K562 (cell line): ENCODE measurements at regions not wholly inside any gene's neighbourhood (a gene's known extent, or its start where the extent isn't known, plus 50 kb on each side); places are given as distances from the start of the nearest gene placed in this dataset.

ENCODE experiments used
- ATAC-seq: fragments of 200-7000 bp; cut with Tn5 transposase; 3 replicates; pipeline ENCODE4 v1.9.1; 2020; ENCODE audit warnings: moderate library complexity
- BruUV-seq: library from RNA; stranded (reverse); fragments of 400-500 nt; replicated peaks from 2 replicates; lab custom pipeline; 2021; lab: Mats Ljungman, UMichigan
- CTCF ChIA-PET: fragments of 300-600 bp; formaldehyde crosslinking; extraction: SDS; loops from one replicate; lab custom pipeline; 2021; ENCODE audit warnings: low intra/inter-chr PET ratio; lab: Yijun Ruan, JAX
- POLR2A ChIA-PET: fragments of 300-600, 350-650 bp; sonication (Branson Sonifier 250); formaldehyde crosslinking; extraction: SDS; loops from one replicate; lab custom pipeline; 2021; ENCODE audit warnings: antibody characterized with exemption, inconsistent platforms; lab: Yijun Ruan, JAX
- DNase-seq, 4 experiments: peaks; one replicate each; pipeline versions ENCODE4 v3.0.0 to v3.0.0-alpha.2; 2011 to 2018; ENCODE audit warnings: low spot score in 3 of 4, mixed read lengths in 3 of 4; ENCODE audit errors: extremely low read depth in 1 of 4
- FAIRE-seq: peaks from 2 replicates; lab custom pipeline; 2011; peaks lifted over from hg19 to GRCh38; lab: Jason Lieb, UNC
- H2AFZ ChIP-seq: 2 replicates; pipeline ENCODE4 v1.6.0; 2011; ENCODE audit warnings: low read depth, low read length, control low read depth, inconsistent platforms
- H3K27ac ChIP-seq: fragments of 200-600 bp; 3 replicates; pipeline ENCODE4 v1.8.0; 2011; ENCODE audit warnings: low read depth, mild to moderate bottlenecking, control low read depth, inconsistent platforms, low read length, moderate library complexity, mixed read lengths; ENCODE audit errors: extremely low read depth
- H3K27me3 ChIP-seq, 2 experiments: fragments of 300-600 bp in 1 of 2; 2 replicates in 1 of 2; 3 replicates in 1 of 2; pipeline versions ENCODE4 v1.6.0 to v1.8.0; 2011; ENCODE audit warnings: inconsistent platforms in 2 of 2, low read length in 2 of 2, mild to moderate bottlenecking in 1 of 2, mixed read lengths in 1 of 2, moderate library complexity in 1 of 2; ENCODE audit not compliant: control insufficient read depth in 2 of 2, insufficient read depth in 2 of 2
- H3K36me3 ChIP-seq: fragments of 300-600 bp; 3 replicates; pipeline ENCODE4 v1.8.0; 2011; ENCODE audit warnings: mild to moderate bottlenecking, low read length, inconsistent platforms; ENCODE audit not compliant: control insufficient read depth, insufficient read depth
- H3K4me1 ChIP-seq, 2 experiments: fragments of 200-600 bp in 1 of 2; replicated peaks in 1 of 2; 2 replicates in 1 of 2; 3 replicates in 1 of 2; pipeline versions ENCODE4 v1.5.1 to v1.8.0; 2011; ENCODE audit warnings: inconsistent platforms in 2 of 2, low read length in 2 of 2, mild to moderate bottlenecking in 1 of 2, mixed read lengths in 1 of 2, moderate library complexity in 1 of 2; ENCODE audit not compliant: control insufficient read depth in 2 of 2, insufficient read depth in 2 of 2
- H3K4me2 ChIP-seq: 2 replicates; pipeline ENCODE4 v1.6.1; 2011; ENCODE audit warnings: low read length, control low read depth, inconsistent platforms, mixed read lengths; ENCODE audit not compliant: insufficient read depth
- H3K4me3 ChIP-seq: fragments of 200-600 bp; sonication (generic), shearing (Covaris generic); 2 replicates; pipeline ENCODE4 v1.5.1; 2016; ENCODE audit warnings: control low read depth, inconsistent platforms
- H3K79me2 ChIP-seq: fragments of 200-600 bp; 3 replicates; pipeline ENCODE4 v1.8.0; 2011; ENCODE audit warnings: low read length, inconsistent platforms; ENCODE audit not compliant: control insufficient read depth, insufficient read depth
- H3K9ac ChIP-seq, 2 experiments: 2 replicates each; pipeline versions ENCODE4 v1.6.0 to v1.6.1; 2011; ENCODE audit warnings: low read depth in 2 of 2, low read length in 2 of 2, control low read depth in 1 of 2, inconsistent platforms in 1 of 2, mild to moderate bottlenecking in 1 of 2, mixed read lengths in 1 of 2; ENCODE audit not compliant: insufficient read depth in 1 of 2
- H3K9me1 ChIP-seq: one replicate; pipeline ENCODE4 v1.6.0; 2011; ENCODE audit warnings: inconsistent platforms, mild to moderate bottlenecking, low read length, moderate library complexity; ENCODE audit not compliant: control insufficient read depth, insufficient read depth
- H3K9me3 ChIP-seq: replicated peaks from 2 replicates; pipeline ENCODE4 v1.5.1; 2011; ENCODE audit warnings: low read depth, low read length, inconsistent platforms; ENCODE audit not compliant: control insufficient read depth, insufficient read depth
- H4K20me1 ChIP-seq: replicated peaks from 2 replicates; pipeline ENCODE4 v1.6.1; 2011; ENCODE audit warnings: low read length, inconsistent platforms, mixed read lengths; ENCODE audit not compliant: control insufficient read depth, insufficient read depth
- BCL6 ChIP-seq: fragments of 250-450 bp; sonication (Bioruptor Pico); IDR thresholded peaks from 2 replicates; pipeline ENCODE4 v1.4.0; 2020
- CBX2 ChIP-seq: fragments of 200-600 bp; sonication (generic); IDR thresholded peaks from one replicate; pipeline ENCODE4 v1.6.1; 2012; ENCODE audit warnings: mild to moderate bottlenecking, low read length, inconsistent platforms; ENCODE audit not compliant: insufficient read depth, poor library complexity, severe bottlenecking
- EP400 ChIP-seq: fragments of 450-650 bp; IDR thresholded peaks from 2 replicates; pipeline ENCODE4 v1.6.1; 2017; ENCODE audit warnings: antibody characterized with exemption, mild to moderate bottlenecking, moderate library complexity
- ETV5 ChIP-seq: sonication (generic); formaldehyde crosslinking; IDR thresholded peaks from 2 replicates; pipeline ENCODE4 v1.4.0; 2020; ENCODE audit warnings: low read depth, mild to moderate bottlenecking, missing genetic modification reagents
- KAT8 ChIP-seq: fragments of 450-650 bp; IDR thresholded peaks from 2 replicates; pipeline ENCODE4 v1.6.1; 2016; ENCODE audit warnings: low read depth, mild to moderate bottlenecking
- PURB ChIP-seq: sonication (generic); formaldehyde crosslinking; IDR thresholded peaks from 2 replicates; pipeline ENCODE4 v1.9.0; 2021; ENCODE audit warnings: low read depth, mild to moderate bottlenecking, missing genetic modification reagents
- ZNF146 ChIP-seq: IDR thresholded peaks from one replicate; pipeline ENCODE4 v1.6.1; 2018; ENCODE audit warnings: missing compliant biosample characterization; ENCODE audit not compliant: unreplicated experiment
- ZNF274 ChIP-seq: IDR thresholded peaks from 2 replicates; pipeline ENCODE4 v1.6.1; 2011; ENCODE audit warnings: low read depth, mild to moderate bottlenecking, low read length, moderate library complexity, borderline replicate concordance
- WGBS: fragments of 100-300 bp; shearing (Covaris generic); methylation state at CpG from one replicate; pipeline ENCODE4 v1.1.6; 2016; ENCODE audit warnings: low coverage, mixed read lengths; ENCODE audit not compliant: insufficient coverage; ENCODE audit errors: missing lambda C conversion rate; 5-methylcytosine and 5-hydroxymethylcytosine counted together
- in situ Hi-C: fragments of 300-500 bp; cut with MboI; formaldehyde crosslinking; loops from 4 replicates; pipeline ENCODE4 v1.15.0; 2018; ENCODE audit warnings: inconsistent platforms, mixed read lengths
- intact Hi-C: fragments of 100-400 bp; cut with micrococcal nuclease; formaldehyde crosslinking; loops from 2 replicates; pipeline ENCODE4 v1.14.2; 2022
- TF ChIP-seq, protein P1 (sequence below): fragments of 150-350 bp; IDR thresholded peaks from 2 replicates; pipeline ENCODE4 v1.6.1; 2014; ENCODE audit warnings: low read depth, mild to moderate bottlenecking, low read length, borderline replicate concordance
- TF ChIP-seq, protein P2 (sequence below): sonication (generic); formaldehyde crosslinking; IDR thresholded peaks from 2 replicates; pipeline ENCODE4 v1.8.0; 2022; ENCODE audit warnings: missing genetic modification reagents, mild to moderate bottlenecking, borderline replicate concordance
- TF ChIP-seq, protein P3 (sequence below): fragments of 250-450 bp; sonication (Bioruptor Pico); IDR thresholded peaks from 2 replicates; pipeline ENCODE4 v1.9.0; 2021; ENCODE audit warnings: mild to moderate bottlenecking

DNA sequence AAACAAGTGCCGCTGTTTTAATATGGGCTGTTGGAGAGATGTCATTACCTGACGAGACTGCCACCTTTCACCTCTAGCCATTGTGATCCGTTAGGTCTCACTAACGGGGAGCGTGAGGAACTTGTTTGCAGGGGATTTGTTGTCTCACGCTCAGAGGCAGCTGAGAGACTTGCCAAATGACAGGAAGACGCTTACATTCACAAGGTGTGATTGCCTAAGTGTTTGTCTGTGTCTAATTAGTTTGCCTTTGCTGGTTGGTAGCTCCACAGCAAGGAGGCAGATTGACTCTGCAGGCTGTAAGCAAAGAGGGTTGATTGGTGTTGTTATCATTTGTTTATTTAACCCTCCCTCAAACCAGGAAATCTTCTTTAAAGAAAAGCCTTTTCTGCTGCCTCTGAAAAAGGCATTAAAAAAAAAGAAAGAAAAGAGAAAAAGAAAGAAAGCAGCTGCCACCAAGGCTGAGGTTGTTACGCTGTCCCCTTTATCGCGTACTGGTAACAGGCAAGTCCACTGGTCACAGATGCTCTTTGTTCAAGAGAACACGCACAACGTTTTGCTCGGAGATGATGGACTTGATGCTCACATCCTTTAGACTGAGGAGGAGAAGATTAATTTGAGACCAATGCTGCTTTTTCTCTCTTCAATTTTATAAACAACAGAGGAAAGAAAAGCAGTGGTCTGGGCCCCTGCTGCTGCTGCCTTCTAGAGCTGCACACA, 203.9 kb downstream of the ZNF326 start (continued):
- TF ChIP-seq, protein P1, sequence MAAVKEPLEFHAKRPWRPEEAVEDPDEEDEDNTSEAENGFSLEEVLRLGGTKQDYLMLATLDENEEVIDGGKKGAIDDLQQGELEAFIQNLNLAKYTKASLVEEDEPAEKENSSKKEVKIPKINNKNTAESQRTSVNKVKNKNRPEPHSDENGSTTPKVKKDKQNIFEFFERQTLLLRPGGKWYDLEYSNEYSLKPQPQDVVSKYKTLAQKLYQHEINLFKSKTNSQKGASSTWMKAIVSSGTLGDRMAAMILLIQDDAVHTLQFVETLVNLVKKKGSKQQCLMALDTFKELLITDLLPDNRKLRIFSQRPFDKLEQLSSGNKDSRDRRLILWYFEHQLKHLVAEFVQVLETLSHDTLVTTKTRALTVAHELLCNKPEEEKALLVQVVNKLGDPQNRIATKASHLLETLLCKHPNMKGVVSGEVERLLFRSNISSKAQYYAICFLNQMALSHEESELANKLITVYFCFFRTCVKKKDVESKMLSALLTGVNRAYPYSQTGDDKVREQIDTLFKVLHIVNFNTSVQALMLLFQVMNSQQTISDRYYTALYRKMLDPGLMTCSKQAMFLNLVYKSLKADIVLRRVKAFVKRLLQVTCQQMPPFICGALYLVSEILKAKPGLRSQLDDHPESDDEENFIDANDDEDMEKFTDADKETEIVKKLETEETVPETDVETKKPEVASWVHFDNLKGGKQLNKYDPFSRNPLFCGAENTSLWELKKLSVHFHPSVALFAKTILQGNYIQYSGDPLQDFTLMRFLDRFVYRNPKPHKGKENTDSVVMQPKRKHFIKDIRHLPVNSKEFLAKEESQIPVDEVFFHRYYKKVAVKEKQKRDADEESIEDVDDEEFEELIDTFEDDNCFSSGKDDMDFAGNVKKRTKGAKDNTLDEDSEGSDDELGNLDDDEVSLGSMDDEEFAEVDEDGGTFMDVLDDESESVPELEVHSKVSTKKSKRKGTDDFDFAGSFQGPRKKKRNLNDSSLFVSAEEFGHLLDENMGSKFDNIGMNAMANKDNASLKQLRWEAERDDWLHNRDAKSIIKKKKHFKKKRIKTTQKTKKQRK = no peak
- TF ChIP-seq, protein P2, sequence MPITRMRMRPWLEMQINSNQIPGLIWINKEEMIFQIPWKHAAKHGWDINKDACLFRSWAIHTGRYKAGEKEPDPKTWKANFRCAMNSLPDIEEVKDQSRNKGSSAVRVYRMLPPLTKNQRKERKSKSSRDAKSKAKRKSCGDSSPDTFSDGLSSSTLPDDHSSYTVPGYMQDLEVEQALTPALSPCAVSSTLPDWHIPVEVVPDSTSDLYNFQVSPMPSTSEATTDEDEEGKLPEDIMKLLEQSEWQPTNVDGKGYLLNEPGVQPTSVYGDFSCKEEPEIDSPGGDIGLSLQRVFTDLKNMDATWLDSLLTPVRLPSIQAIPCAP = no peak
- TF ChIP-seq PURB (CRISPR knock-in tag) (no peak), CBX2 (no peak)

DNA sequence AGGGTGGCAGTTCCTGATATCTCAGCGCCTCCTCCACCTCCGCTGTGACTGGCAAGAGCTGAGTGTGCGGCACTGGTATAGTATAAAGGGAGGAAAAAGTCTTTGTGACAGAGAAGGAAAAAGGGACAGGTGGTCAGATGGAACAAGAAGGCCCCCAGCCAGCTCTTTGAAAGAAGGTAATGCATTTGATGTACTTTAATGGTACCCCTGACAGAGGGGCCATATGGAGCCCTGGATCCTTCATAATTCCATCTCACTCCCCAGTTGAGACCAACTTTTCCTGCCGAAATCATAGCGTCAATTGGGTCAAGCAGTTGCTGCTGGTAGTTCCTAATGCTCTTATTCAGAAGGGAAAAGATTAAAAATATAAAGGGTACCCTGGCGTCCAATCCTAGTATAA, 198.2 kb downstream of the ZNF326 start:
- Histone ChIP-seq H3K9me3 (no peaks in the 10 kb centered on the region), H3K4me2 (no peak overlapping the region), H3K9ac (no peak overlapping the region), H3K79me2 (no peaks in the 10 kb centered on the region), H3K9me1 (no peaks in the 10 kb centered on the region), H3K36me3 (no peaks in the 10 kb centered on the region), H3K27me3 (peaks cover 0 to 8% of the 10 kb centered on the region in 2 experiments; a peak in 3 of 5 replicates), H2AFZ (no peak overlapping the region), H3K4me1 (no peaks in the 10 kb centered on the region), H4K20me1 (no peaks in the 10 kb centered on the region), H3K4me3 (no peak overlapping the region; the same call in 1 of the 2 replicates), H3K27ac (no peak overlapping the region)
- intact Hi-C loops (no loop called here), in situ Hi-C loops (no loop called here)
- ChIA-PET POLR2A (interaction anchor here (1.2 kb wide), 1 partner anchor 10 kb away, joined by 3 read pairs; no protein-coding TSS in a partner anchor), CTCF (no interaction called here)
- FAIRE-seq = no peak
- WGBS = 0% methylated on average over 6 of the region's 6 CpGs
- no peak for TF ChIP-seq BCL6 (CRISPR knock-in tag)
- no peak for TF ChIP-seq KAT8
- no peak for TF ChIP-seq ZNF146 (CRISPR knock-in tag)
- TF ChIP-seq, protein P3, sequence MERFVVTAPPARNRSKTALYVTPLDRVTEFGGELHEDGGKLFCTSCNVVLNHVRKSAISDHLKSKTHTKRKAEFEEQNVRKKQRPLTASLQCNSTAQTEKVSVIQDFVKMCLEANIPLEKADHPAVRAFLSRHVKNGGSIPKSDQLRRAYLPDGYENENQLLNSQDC (CRISPR knock-in tag) = no peak
- TF ChIP-seq ETV5 (CRISPR knock-in tag) = no peak
- no peak for TF ChIP-seq EP400
- no peak for TF ChIP-seq ZNF274
- ATAC-seq = no peak
- DNase-seq = no peak
- no TSS peak for BruUV-seq
